Caco-2 (cell line): ENCODE measurements at regions not wholly inside any gene's neighbourhood (a gene's known extent, or its start where the extent isn't known, plus 50 kb on each side); places are given as distances from the start of the nearest gene placed in this dataset.

Experiments
- BruUV-seq: library from RNA; stranded (reverse); fragments of 400-500 nt; replicated peaks from 2 replicates; lab custom pipeline; 2021; lab: Mats Ljungman, UMichigan
- CTCF ChIA-PET: fragments of 300-600 bp; sonication (Branson Sonifier 250); formaldehyde crosslinking; loops from one replicate; lab custom pipeline; 2022; ENCODE audit warnings: antibody characterized with exemption; lab: Charles Lee
- POLR2A ChIA-PET: fragments of 300-600 bp; sonication (Branson Sonifier 250); formaldehyde crosslinking; loops from one replicate; lab custom pipeline; 2022; ENCODE audit warnings: antibody characterized with exemption; lab: Charles Lee
- DNase-seq, 2 experiments: peaks; one replicate each; pipeline versions ENCODE4 v3.0.0 to v3.0.0-alpha.2; 2020 to 2022
- H3K27me3 ChIP-seq: replicated peaks from 2 replicates; pipeline ENCODE4 v1.6.0; 2011; ENCODE audit warnings: low read length; ENCODE audit not compliant: control insufficient read depth, insufficient read depth
- H3K36me3 ChIP-seq: 2 replicates; pipeline ENCODE4 v1.5.1; 2011; ENCODE audit warnings: low read length; ENCODE audit not compliant: control insufficient read depth, insufficient read depth
- H3K4me1 ChIP-seq: fragments of 250-450 bp; sonication (Bioruptor Pico); 2 replicates; pipeline ENCODE4 v1.5.1; 2020; ENCODE audit warnings: mild to moderate bottlenecking
- H3K4me3 ChIP-seq: 2 replicates; pipeline ENCODE4 v1.5.1; 2011; ENCODE audit warnings: low read depth, mild to moderate bottlenecking, control low read depth, low read length
- H3K9me3 ChIP-seq: fragments of 250-450 bp; sonication (Bioruptor Pico); 2 replicates; pipeline ENCODE4 v1.5.1; 2020; ENCODE audit warnings: mild to moderate bottlenecking, moderate library complexity
- H3K27ac Mint-ChIP-seq: one replicate; pipeline ENCODE4 v1.8.0; 2022; ENCODE audit warnings: mixed read lengths; ENCODE audit not compliant: unreplicated experiment
- H3K27me3 Mint-ChIP-seq: one replicate; pipeline ENCODE4 v1.8.0; 2022; ENCODE audit warnings: mixed read lengths; ENCODE audit not compliant: insufficient read depth, unreplicated experiment
- H3K36me3 Mint-ChIP-seq: one replicate; pipeline ENCODE4 v1.8.0; 2022; ENCODE audit warnings: mild to moderate bottlenecking, mixed read lengths; ENCODE audit not compliant: insufficient read depth, unreplicated experiment
- H3K4me1 Mint-ChIP-seq: one replicate; pipeline ENCODE4 v1.8.0; 2022; ENCODE audit warnings: low read depth, mixed read lengths; ENCODE audit not compliant: unreplicated experiment
- H3K4me3 Mint-ChIP-seq: one replicate; pipeline ENCODE4 v1.8.0; 2022; ENCODE audit warnings: mild to moderate bottlenecking, moderate library complexity, mixed read lengths; ENCODE audit not compliant: unreplicated experiment
- H3K9me3 Mint-ChIP-seq: one replicate; pipeline ENCODE4 v1.8.0; 2022; ENCODE audit warnings: mixed read lengths; ENCODE audit not compliant: unreplicated experiment
- CTCF ChIP-seq, 2 experiments: fragments of 200-600 bp in 1 of 2; IDR thresholded peaks; 1 replicate in 1 of 2; 2 replicates in 1 of 2; pipeline versions ENCODE4 v1.5.1 to v1.8.0; 2011 to 2022; ENCODE audit warnings: antibody characterized with exemption in 1 of 2, control low read depth in 1 of 2, inconsistent platforms in 1 of 2, low read depth in 1 of 2, low read length in 1 of 2, mild to moderate bottlenecking in 1 of 2, moderate library complexity in 1 of 2; ENCODE audit not compliant: insufficient read depth in 1 of 2, severe bottlenecking in 1 of 2, unreplicated experiment in 1 of 2
- intact Hi-C: fragments of 100-400 bp; cut with micrococcal nuclease; formaldehyde crosslinking; loops from one replicate; pipeline ENCODE4 v1.10.0; 2022; ENCODE audit not compliant: unreplicated experiment

DNA sequence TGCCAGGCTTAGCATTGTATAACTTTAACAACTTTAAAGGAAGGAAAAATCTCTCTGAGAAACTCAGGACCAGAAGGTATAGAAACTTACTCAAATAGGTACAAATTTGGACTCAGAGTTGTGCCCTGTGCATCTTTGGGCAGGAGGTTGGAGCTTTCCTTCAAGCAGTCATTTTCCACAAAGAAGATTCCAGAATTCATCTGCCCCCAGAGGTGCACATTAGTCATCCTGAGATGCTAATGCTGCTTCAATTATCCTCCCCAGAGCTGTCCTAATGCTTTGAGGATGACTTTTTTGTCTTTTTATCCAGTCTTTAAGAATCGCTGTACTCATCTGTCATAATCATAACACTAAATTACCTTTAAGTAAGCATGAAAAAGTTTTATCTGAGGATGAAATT, 243.0 kb upstream of the WWC1 start:
- no peak for TF ChIP-seq CTCF (IDR thresholded peaks at IDR 0.05; ENCODE audit: insufficient read depth in 1 of 2, low read depth in 1 of 2, low read length in 1 of 2, severe bottlenecking in 1 of 2, unreplicated experiment in 1 of 2)
- H3K27ac Mint-ChIP-seq = no peak overlapping the region
- Histone ChIP-seq H3K4me1 (no peaks in the 10 kb centered on the region; the same call in 1 of the 2 replicates), H3K27me3 (no peaks in the 10 kb centered on the region), H3K4me3 (no peak overlapping the region), H3K36me3 (no peaks in the 10 kb centered on the region), H3K9me3 (no peaks in the 10 kb centered on the region)
- no peaks in the 10 kb centered on the region for H3K4me1 Mint-ChIP-seq
- BruUV-seq = no TSS peak
- H3K9me3 Mint-ChIP-seq = no peaks in the 10 kb centered on the region
- H3K27me3 Mint-ChIP-seq = peaks cover 20% of the 10 kb centered on the region
- H3K4me3 Mint-ChIP-seq = no peak overlapping the region
- ChIA-PET CTCF (no interaction called here), POLR2A (no interaction called here)
- intact Hi-C loops = no loop called here
- no peaks in the 10 kb centered on the region for H3K36me3 Mint-ChIP-seq
- DNase-seq = no peak

DNA sequence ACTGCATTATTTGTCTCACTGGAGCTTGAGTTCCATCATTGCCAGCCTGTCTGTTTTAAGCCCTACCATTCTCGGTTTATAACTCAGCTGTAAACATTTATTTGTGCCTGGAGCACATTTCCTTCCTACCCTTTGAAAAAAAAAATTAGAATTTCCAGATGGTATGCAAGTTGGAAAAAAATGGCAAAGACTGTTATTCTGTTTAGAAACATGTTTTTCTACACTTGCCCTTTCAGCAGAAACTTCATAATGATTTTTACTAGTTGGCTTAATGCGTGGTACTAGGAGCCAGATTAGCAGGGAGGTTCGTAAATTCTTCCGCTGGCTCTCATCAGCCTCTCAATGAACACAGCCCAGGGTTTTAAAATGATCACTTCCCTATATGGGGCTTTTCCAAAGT, 238.8 kb upstream of the WWC1 start:
- POLR2A ChIA-PET = no interaction called here
- Mint-ChIP-seq H3K4me3 (no peak overlapping the region), H3K4me1 (no peaks in the 10 kb centered on the region), H3K27ac (no peak overlapping the region), H3K36me3 (no peaks in the 10 kb centered on the region), H3K27me3 (peaks cover 17% of the 10 kb centered on the region), H3K9me3 (no peaks in the 10 kb centered on the region)
- Histone ChIP-seq H3K9me3 (no peaks in the 10 kb centered on the region), H3K4me1 (no peaks in the 10 kb centered on the region), H3K27me3 (no peaks in the 10 kb centered on the region), H3K4me3 (no peak overlapping the region), H3K36me3 (no peaks in the 10 kb centered on the region)
- CTCF ChIA-PET = no interaction called here
- no TSS peak for BruUV-seq
- no peak for DNase-seq
- TF ChIP-seq CTCF (IDR thresholded peaks at IDR 0.05; ENCODE audit: insufficient read depth in 1 of 2, low read depth in 1 of 2, low read length in 1 of 2, severe bottlenecking in 1 of 2, unreplicated experiment in 1 of 2) = no peak
- intact Hi-C loops = no loop called here

GRCh38 chr5:168054091-168054490, 237.4 kb upstream of the WWC1 start:
- Mint-ChIP-seq H3K27ac (no peak overlapping the region), H3K36me3 (no peaks in the 10 kb centered on the region), H3K9me3 (no peaks in the 10 kb centered on the region), H3K4me3 (no peak overlapping the region), H3K4me1 (no peaks in the 10 kb centered on the region), H3K27me3 (peaks cover 13% of the 10 kb centered on the region)
- H3K9me3 ChIP-seq = no peaks in the 10 kb centered on the region; the same call in 1 of the 2 replicates
- no peak overlapping the region for H3K4me3 ChIP-seq
- no peak for DNase-seq
- POLR2A ChIA-PET = no interaction called here
- intact Hi-C loops = no loop called here
- no peaks in the 10 kb centered on the region for H3K4me1 ChIP-seq
- no peak for TF ChIP-seq CTCF (IDR thresholded peaks at IDR 0.05; ENCODE audit: insufficient read depth in 1 of 2, low read depth in 1 of 2, low read length in 1 of 2, severe bottlenecking in 1 of 2, unreplicated experiment in 1 of 2)
- CTCF ChIA-PET = no interaction called here
- no TSS peak for BruUV-seq
- no peaks in the 10 kb centered on the region for H3K27me3 ChIP-seq
- H3K36me3 ChIP-seq = no peaks in the 10 kb centered on the region
